ENCODE measurements at regions not wholly inside any gene's neighbourhood (a gene's known extent, or its start where the extent isn't known, plus 50 kb on each side); places are given as distances from the start of the nearest gene placed in this dataset.

DNA sequence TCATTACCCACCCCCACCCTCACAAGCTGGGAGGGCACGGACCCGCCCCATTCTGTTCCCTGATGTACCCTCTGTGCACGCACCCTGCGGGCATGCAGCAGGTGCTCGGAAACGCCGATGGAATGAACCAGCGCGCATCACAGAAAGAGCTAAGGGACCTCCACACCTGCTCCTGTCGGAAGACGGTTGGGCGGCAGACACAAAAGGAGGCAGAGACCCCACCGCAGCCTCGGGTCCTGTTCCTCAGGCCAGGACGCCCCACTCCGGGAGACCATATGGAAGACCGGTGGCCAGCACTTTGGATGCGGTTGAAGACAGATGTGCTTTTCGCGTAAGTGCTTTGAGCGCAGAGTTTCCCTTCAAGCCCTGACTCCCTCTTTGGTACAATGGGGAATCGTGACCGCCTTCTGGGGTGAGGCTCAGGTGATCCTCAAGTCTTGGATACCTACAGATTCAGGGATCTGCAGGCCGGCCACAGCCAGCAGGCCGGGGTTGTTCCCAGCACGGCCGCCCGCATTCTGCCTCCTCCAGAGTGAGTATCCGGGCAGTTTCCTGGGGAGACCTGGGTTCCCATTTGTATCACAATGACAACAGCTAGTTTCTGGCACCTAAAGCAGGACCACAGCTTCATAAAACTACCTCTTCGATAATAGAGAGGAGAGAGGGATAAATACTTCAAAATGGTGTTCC lies 123.1 kb downstream of the FOXL1 start:
- H3K27me3 Mint-ChIP-seq (ENCODE audit: low read depth, poor library complexity): peaks cover 10% of the 10 kb centered on the region

DNA sequence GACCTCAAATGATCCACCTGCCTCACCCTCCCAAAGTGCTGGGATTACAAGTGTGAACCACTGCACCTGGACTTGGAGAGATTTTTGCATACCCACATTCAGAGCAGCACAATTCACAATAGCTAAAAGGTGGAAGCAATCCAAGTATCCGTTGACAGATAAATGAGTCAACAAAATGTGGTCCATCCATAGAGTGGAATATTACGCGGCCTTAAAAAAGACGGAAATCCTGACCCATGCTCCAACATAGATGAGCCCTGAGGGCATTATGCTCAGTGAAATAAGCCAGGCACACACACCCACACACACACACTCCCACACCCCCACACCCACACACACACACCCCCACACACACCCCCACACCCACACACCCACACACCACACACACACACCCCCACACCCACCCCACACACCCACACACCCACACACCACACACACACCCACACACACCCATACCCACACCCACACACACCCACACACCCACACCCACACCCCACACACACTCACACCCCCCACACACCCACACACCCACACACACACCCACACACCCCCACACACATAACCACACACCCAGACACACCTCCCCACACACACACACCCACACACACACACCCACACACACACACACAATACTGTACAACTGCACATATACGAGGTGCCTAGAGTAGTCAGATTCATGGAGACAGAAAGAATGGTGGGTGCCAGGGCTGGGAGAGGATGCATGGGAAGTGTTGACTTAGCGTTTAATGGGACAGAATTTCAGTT lies 124.7 kb downstream of the FOXL1 start:
- H3K27me3 Mint-ChIP-seq (ENCODE audit: low read depth, poor library complexity): peaks cover 14% of the 10 kb centered on the region
- H3K27ac Mint-ChIP-seq: no peak overlapping the region
- no peak overlapping the region for H3K4me3 Mint-ChIP-seq
- TF ChIP-seq, protein P1, sequence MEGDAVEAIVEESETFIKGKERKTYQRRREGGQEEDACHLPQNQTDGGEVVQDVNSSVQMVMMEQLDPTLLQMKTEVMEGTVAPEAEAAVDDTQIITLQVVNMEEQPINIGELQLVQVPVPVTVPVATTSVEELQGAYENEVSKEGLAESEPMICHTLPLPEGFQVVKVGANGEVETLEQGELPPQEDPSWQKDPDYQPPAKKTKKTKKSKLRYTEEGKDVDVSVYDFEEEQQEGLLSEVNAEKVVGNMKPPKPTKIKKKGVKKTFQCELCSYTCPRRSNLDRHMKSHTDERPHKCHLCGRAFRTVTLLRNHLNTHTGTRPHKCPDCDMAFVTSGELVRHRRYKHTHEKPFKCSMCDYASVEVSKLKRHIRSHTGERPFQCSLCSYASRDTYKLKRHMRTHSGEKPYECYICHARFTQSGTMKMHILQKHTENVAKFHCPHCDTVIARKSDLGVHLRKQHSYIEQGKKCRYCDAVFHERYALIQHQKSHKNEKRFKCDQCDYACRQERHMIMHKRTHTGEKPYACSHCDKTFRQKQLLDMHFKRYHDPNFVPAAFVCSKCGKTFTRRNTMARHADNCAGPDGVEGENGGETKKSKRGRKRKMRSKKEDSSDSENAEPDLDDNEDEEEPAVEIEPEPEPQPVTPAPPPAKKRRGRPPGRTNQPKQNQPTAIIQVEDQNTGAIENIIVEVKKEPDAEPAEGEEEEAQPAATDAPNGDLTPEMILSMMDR (IDR thresholded peaks at IDR 0.05): no peak
- peaks cover 19% of the 10 kb centered on the region for H3K4me1 Mint-ChIP-seq
- DNase-seq: no peak
- H3K36me3 Mint-ChIP-seq (ENCODE audit: low read depth): no peaks in the 10 kb centered on the region
- peaks cover 33% of the 10 kb centered on the region for H3K9me3 Mint-ChIP-seq

More for the DNA sequence above, 123.1 kb downstream of the FOXL1 start:
- TF ChIP-seq, protein P1 (IDR thresholded peaks at IDR 0.05): no peak
- DNase-seq: no peak
- peaks cover 25% of the 10 kb centered on the region for H3K9me3 Mint-ChIP-seq
- peaks cover 23% of the 10 kb centered on the region for H3K4me1 Mint-ChIP-seq
- H3K27ac Mint-ChIP-seq: no peak overlapping the region
- no peaks in the 10 kb centered on the region for H3K36me3 Mint-ChIP-seq (ENCODE audit: low read depth)
- no peak overlapping the region for H3K4me3 Mint-ChIP-seq

DNA sequence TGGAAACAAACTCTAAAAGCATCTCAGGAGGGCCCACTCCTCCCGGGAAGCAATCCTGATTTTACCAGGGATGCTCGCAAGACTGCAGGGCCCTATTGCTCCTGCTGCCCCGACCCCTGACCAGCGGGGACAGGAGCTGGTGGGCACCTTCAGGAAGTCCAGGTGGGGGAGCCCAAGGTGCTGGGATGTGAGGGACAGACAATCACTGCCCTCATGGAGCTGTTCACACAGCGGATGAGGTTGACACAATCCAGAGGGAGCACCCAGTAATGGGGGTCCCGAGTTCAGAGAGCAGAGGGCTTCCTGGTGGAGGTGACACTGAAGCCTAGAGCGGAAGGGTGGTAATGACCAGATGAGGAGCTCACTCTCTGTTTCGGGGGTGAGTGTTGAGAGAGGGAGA lies 126.2 kb downstream of the FOXL1 start:
- Mint-ChIP-seq H3K9me3 (peaks cover 39% of the 10 kb centered on the region), H3K27me3 (ENCODE audit: low read depth, poor library complexity) (peaks cover 15% of the 10 kb centered on the region), H3K4me3 (no peak overlapping the region), H3K36me3 (ENCODE audit: low read depth) (peaks cover 4% of the 10 kb centered on the region), H3K27ac (no peak overlapping the region), H3K4me1 (peaks cover 21% of the 10 kb centered on the region)
- TF ChIP-seq, protein P1 (IDR thresholded peaks at IDR 0.05): no peak
- no peak for DNase-seq

DNA sequence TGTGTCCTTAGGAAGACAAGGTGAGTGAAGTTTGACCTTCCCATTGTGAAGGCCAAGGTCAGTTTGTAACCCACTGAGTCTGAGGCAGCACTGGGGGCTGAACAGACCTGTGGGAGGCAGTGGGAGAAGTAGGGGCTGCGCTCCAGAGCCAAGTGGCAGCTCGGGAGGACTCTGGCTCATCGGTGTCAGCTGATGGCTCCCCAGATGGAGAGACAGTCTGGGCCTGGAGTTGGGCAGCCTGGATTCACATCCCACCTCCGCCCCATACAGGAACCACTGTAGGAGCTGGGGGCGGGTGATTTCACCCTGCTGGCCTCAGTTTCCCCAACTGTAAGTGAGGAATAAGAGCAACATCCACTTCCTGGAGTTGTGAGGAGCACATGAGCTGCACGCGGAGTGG lies 128.4 kb downstream of the FOXL1 start:
- Mint-ChIP-seq H3K4me3 (no peak overlapping the region), H3K9me3 (peaks cover 44% of the 10 kb centered on the region), H3K27ac (no peak overlapping the region), H3K4me1 (peaks cover 34% of the 10 kb centered on the region), H3K36me3 (ENCODE audit: low read depth) (peaks cover 4% of the 10 kb centered on the region), H3K27me3 (ENCODE audit: low read depth, poor library complexity) (peaks cover 11% of the 10 kb centered on the region)
- TF ChIP-seq, protein P1 (IDR thresholded peaks at IDR 0.05): no peak
- DNase-seq: no peak

DNA sequence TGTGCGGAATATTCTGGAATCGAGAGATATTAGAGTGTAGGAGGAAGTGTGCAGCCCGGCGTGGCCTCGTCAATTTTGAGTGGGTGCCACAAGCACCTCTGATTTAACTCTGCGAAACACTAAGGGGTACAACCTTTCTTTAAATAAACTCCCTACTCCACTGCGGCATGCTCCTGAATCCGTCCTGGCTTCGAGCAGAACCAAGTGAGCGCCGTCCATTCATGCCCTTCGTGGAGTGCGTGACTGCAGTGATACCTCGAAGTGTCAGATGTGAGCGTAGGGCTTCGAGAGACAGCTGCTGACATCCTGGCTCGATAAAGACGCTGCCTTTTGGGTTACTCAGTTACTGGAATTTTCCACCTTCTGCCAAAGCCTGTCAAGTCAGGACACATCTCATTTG lies 128.8 kb downstream of the FOXL1 start:
- H3K4me1 Mint-ChIP-seq: peaks cover 36% of the 10 kb centered on the region
- H3K9me3 Mint-ChIP-seq: peaks cover 44% of the 10 kb centered on the region
- no peak for DNase-seq
- H3K27ac Mint-ChIP-seq: no peak overlapping the region
- peaks cover 11% of the 10 kb centered on the region for H3K27me3 Mint-ChIP-seq (ENCODE audit: low read depth, poor library complexity)
- peaks cover 4% of the 10 kb centered on the region for H3K36me3 Mint-ChIP-seq (ENCODE audit: low read depth)
- TF ChIP-seq, protein P1 (IDR thresholded peaks at IDR 0.05): no peak
- H3K4me3 Mint-ChIP-seq: no peak overlapping the region

All from nephron progenitor cell (in vitro differentiated cells).